Right cardiac atrium (tissue), 5 donors: ENCODE measurements at regions not wholly inside any gene's neighbourhood (a gene's known extent, or its start where the extent isn't known, plus 50 kb on each side); places are given as distances from the start of the nearest gene placed in this dataset.

ENCODE experiments used
- ATAC-seq, 2 donors: fragments of 200-7000 bp; cut with Tn5 transposase; one replicate each; pipeline versions ENCODE4 v1.8.0 to v1.9.1; 2020; ENCODE audit warnings: moderate library complexity in 2 of 2, mild to moderate bottlenecking in 1 of 2
- DNase-seq, 3 donors: peaks; one replicate each; pipeline ENCODE4 v3.0.0-alpha.2; 2020
- H3K27ac ChIP-seq: one replicate; pipeline ENCODE4 v1.5.1; 2013; ENCODE audit warnings: mild to moderate bottlenecking, low read length, control low read depth, moderate library complexity
- H3K27me3 ChIP-seq: one replicate; pipeline ENCODE4 v1.6.1; 2013; ENCODE audit not compliant: control insufficient read depth, insufficient read depth
- H3K4me1 ChIP-seq: one replicate; pipeline ENCODE4 v1.6.1; 2013; ENCODE audit warnings: low read length; ENCODE audit not compliant: control insufficient read depth, insufficient read depth
- H3K4me3 ChIP-seq: one replicate; pipeline ENCODE4 v1.5.1; 2013; ENCODE audit warnings: low read length, control low read depth
- H3K9me3 ChIP-seq: one replicate; pipeline ENCODE4 v1.6.1; 2013; ENCODE audit warnings: low read length; ENCODE audit not compliant: control insufficient read depth
- WGBS: extraction: QIAGEN DNeasy Blood & Tissue Kit; methylation state at CpG from one replicate; pipeline ENCODE4 v1.1.7; 2013; 5-methylcytosine and 5-hydroxymethylcytosine counted together
- intact Hi-C, 4 donors: fragments of 100-400 bp; cut with DNase I; formaldehyde crosslinking; loops; one replicate each; pipeline versions ENCODE4 v1.11.0 to v1.14.0; 2022 to 2023
- donor health status: healthy with polysubstance abuse.
- donor health status: DM: no; HTN: yes; CAD: no.
- donor health status: DM: no; HTN: no; CAD: no.
- donor health status: DM: no; HTN: yes; CAD: no; lungs with severe emphysema.
- donor health status: DM: yes; HTN: yes; CAD: no.

- no peak overlapping the region for H3K27ac ChIP-seq
- H3K4me3 ChIP-seq = no peak overlapping the region
- H3K4me1 ChIP-seq = no peaks in the 10 kb centered on the region
- ATAC-seq (no peak), DNase-seq (no peak)
- 80% methylated on average over 3 of the region's 3 CpGs for WGBS
- intact Hi-C loops = no loop called here
- H3K9me3 ChIP-seq = no peaks in the 10 kb centered on the region
- H3K27me3 ChIP-seq = no peaks in the 10 kb centered on the region
These were observed 62.9 kb upstream of the TULP4 start for GRCh38 chr6:158249340-158249836.

DNA sequence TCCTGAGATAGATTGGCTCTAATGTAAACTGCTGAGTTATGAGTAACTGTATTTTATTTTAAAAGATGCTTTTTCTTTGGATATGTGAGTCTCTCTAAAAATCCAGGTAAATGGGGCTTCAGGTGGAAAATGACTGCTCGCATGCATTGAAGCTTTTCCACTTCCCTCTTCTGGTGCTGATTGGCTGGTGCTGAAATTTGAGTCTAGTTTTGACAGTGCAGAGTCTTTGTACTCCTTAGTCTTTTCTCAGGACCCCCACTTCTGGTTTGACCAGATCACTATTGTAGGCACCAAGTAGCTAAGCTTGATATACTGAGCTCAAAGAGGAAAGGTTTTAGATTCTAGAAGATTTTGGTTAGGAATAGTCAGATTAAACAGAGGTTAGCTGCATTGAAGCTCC, 60.7 kb upstream of the TULP4 start:
- WGBS = 90% methylated on average over 1 of the region's 1 CpG
- DNase-seq (no peak), ATAC-seq (no peak)
- peaks cover 8% of the 10 kb centered on the region for H3K4me1 ChIP-seq
- no peak overlapping the region for H3K4me3 ChIP-seq
- no peak overlapping the region for H3K27ac ChIP-seq
- no peaks in the 10 kb centered on the region for H3K9me3 ChIP-seq
- intact Hi-C loops = no loop called here
- H3K27me3 ChIP-seq = no peaks in the 10 kb centered on the region

DNA sequence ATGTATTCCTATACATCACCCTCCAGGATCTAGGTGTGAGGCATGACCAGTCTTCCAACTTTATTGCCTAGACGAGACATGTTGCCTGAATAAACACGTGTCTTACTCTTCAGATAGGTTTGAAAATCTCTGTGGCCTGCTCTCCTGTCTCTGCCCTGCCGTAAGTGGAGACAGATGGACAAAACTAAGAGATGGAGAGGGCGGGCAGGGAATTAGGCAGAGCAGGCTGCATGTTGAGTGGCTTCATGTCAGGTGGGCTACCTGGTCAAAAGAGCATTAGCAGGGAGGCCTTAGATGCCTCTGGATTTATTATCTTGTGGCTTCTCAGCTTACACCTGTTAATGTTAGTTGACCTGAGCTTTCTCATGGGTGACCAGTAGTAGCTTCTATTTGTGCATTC, 59.0 kb upstream of the TULP4 start:
- 97% methylated on average over 4 of the region's 4 CpGs for WGBS
- intact Hi-C loops = no loop called here
- no peak for ATAC-seq
- no peaks in the 10 kb centered on the region for H3K27me3 ChIP-seq
- peaks cover 8% of the 10 kb centered on the region for H3K4me1 ChIP-seq
- no peak for DNase-seq
- H3K9me3 ChIP-seq = no peaks in the 10 kb centered on the region
- H3K4me3 ChIP-seq = no peak overlapping the region
- no peak overlapping the region for H3K27ac ChIP-seq

DNA sequence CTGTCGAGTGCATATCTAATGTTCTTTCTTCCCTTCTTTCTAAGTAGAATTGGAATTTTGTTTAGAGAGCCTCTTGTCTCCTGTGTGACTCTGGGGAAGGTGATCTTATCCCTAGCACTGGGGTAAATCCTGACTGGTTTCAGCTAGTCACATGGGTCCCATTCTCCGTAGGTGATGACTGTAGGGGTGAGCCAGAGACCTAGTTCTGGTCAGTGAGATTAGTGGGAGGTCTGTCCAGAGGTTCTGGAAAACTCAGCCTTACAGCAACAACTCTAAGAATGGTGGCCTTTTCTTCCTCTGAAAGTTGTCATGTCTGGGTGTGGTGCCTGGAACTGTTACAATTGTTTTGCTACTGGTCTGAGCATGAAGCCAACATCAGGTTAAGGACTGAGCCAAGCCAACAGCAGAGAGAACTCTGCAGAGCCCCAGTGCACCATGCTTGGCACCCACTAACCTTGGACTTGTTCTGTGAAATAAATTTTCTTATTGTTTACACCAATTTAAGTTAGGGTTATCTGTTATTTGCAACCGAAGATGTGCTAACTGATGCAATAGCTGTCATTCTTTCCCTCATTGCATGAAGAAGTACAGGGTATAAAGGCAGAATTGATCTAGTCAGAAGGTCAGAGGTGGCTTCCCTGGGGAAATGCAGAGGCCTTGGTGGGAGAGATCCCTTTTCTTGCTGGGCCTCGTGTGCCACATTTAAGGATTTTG, 56.8 kb upstream of the TULP4 start:
- WGBS = 64% methylated on average over 4 of the region's 4 CpGs
- intact Hi-C loops = no loop called here
- ATAC-seq = peak; percentile 67 to 78
- H3K9me3 ChIP-seq = no peaks in the 10 kb centered on the region
- peaks cover 8% of the 10 kb centered on the region for H3K4me1 ChIP-seq
- no peaks in the 10 kb centered on the region for H3K27me3 ChIP-seq
- no peak for DNase-seq
- no peak overlapping the region for H3K27ac ChIP-seq
- no peak overlapping the region for H3K4me3 ChIP-seq

GRCh38 chr6:158255989-158256601, 56.2 kb upstream of the TULP4 start:
- intact Hi-C loops = no loop called here

DNA sequence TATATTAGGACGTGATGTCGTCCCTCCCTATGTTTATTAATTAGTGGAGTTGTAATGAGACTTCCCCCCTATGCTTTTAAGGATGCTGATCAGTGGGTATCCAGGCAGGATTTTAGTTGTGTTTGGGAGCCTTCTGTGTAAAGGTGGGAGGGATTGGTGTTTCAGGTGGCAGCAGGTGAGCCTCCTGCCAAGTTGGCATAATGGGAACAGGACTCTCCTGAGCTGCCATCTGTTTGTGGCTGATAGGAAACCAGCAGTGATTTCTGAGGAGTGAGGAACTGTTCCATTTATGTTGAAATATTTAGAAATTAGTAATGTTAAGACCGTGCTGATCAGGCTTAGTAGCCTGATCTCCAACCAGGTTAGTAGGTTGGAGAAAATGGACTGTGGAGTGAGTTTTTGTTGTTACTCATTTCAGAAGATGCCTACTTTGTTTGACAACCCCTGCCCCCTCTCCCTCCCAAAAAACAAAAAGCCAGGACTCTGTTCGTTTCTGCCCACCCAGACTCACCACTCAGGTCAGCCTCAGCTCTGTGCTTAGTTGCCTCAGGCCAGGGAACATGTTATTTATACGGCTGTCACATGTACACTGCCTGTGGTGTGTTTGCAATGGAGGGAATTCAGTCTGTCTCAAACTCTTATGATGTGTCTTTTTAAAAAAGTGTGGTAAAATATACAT, 55.4 kb upstream of the TULP4 start:
- no peak for DNase-seq
- intact Hi-C loops = no loop called here
- H3K4me3 ChIP-seq = no peak overlapping the region
- WGBS = 94% methylated on average over 5 of the region's 5 CpGs
- no peak overlapping the region for H3K27ac ChIP-seq
- ATAC-seq = no peak
- no peaks in the 10 kb centered on the region for H3K9me3 ChIP-seq
- no peaks in the 10 kb centered on the region for H3K27me3 ChIP-seq
- peaks cover 8% of the 10 kb centered on the region for H3K4me1 ChIP-seq

More at GRCh38 chr6:158255989-158256601, 56.2 kb upstream of the TULP4 start:
- Histone ChIP-seq H3K4me3 (no peak overlapping the region), H3K27ac (no peak overlapping the region), H3K27me3 (no peaks in the 10 kb centered on the region), H3K4me1 (peaks cover 8% of the 10 kb centered on the region), H3K9me3 (no peaks in the 10 kb centered on the region)
- DNase-seq = no peak
- 93% methylated on average over 5 of the region's 5 CpGs for WGBS
- ATAC-seq = no peak

GRCh38 chr6:158257425-158257759, 54.9 kb upstream of the TULP4 start:
- ATAC-seq = no peak
- H3K4me3 ChIP-seq = no peak overlapping the region
- no peaks in the 10 kb centered on the region for H3K27me3 ChIP-seq
- no peaks in the 10 kb centered on the region for H3K9me3 ChIP-seq
- intact Hi-C loops = no loop called here
- no peak overlapping the region for H3K27ac ChIP-seq
- no peak for DNase-seq
- peaks cover 8% of the 10 kb centered on the region for H3K4me1 ChIP-seq
- WGBS = 93% methylated on average over 2 of the region's 2 CpGs

GRCh38 chr6:158257781-158258180, 54.5 kb upstream of the TULP4 start:
- no peaks in the 10 kb centered on the region for H3K27me3 ChIP-seq
- H3K9me3 ChIP-seq = no peaks in the 10 kb centered on the region
- no peak overlapping the region for H3K4me3 ChIP-seq
- no peak overlapping the region for H3K27ac ChIP-seq
- DNase-seq (no peak), ATAC-seq (no peak)
- intact Hi-C loops = no loop called here
- H3K4me1 ChIP-seq = peaks cover 8% of the 10 kb centered on the region
- WGBS = 98% methylated on average over 6 of the region's 6 CpGs

DNA sequence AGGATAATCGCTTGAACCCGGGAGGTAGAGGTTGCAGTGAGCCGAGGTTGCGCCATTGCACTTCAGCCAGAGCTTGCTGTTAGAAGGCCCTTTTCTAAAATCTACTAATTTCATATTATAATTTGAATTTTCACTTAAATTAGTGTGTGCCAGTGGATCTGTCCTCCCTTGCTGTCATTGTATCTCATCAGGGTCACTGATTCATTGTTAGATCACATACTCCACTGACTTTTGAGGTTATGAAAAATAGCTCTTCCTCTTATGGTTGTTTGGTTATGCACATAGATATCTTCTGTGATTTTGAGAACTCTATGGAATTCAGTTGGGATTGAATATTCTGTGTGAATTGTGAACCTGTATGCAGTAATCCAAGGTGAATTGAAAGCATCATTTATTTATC, 53.1 kb upstream of the TULP4 start:
- no peaks in the 10 kb centered on the region for H3K9me3 ChIP-seq
- no peak overlapping the region for H3K4me3 ChIP-seq
- ATAC-seq (no peak), DNase-seq (no peak)
- over 99% methylated on average over 4 of the region's 4 CpGs for WGBS
- H3K4me1 ChIP-seq = peaks cover 8% of the 10 kb centered on the region
- H3K27me3 ChIP-seq = no peaks in the 10 kb centered on the region
- intact Hi-C loops = no loop called here
- no peak overlapping the region for H3K27ac ChIP-seq

DNA sequence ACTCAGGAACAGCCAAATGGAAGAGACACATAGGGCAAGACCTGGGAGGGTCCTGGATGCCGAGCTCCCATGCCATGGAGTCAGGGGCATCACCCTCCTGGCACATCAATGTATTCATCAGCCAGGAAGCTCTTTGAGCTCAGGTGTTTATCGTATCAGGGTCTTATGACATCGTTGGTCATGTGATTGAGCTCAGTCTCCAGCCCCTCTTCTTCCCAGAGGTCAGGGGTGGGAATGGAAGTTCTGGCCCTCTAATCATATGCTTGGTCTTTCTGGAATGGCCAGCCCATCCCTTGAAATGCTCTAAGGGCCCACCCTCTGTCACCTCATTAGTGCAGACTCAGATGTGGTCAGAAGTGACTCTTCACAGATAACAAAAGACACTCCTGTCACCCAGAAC, 52.4 kb upstream of the TULP4 start:
- intact Hi-C loops = no loop called here

GRCh38 chr6:158262082-158262481, 50.2 kb upstream of the TULP4 start:
- WGBS = 84% methylated on average over 7 of the region's 7 CpGs
- Histone ChIP-seq H3K4me3 (no peak overlapping the region), H3K4me1 (no peaks in the 10 kb centered on the region), H3K27ac (no peak overlapping the region), H3K27me3 (no peaks in the 10 kb centered on the region), H3K9me3 (no peaks in the 10 kb centered on the region)
- DNase-seq (no peak), ATAC-seq (no peak)
- intact Hi-C loops = no loop called here

More for the DNA sequence above, 52.4 kb upstream of the TULP4 start:
- no peak overlapping the region for H3K27ac ChIP-seq
- WGBS = 95% methylated on average over 3 of the region's 3 CpGs
- DNase-seq (no peak), ATAC-seq (no peak)
- peaks cover 8% of the 10 kb centered on the region for H3K4me1 ChIP-seq
- no peaks in the 10 kb centered on the region for H3K9me3 ChIP-seq
- no peak overlapping the region for H3K4me3 ChIP-seq
- H3K27me3 ChIP-seq = no peaks in the 10 kb centered on the region
